ENCODE measurements at regions not wholly inside any gene's neighbourhood (a gene's known extent, or its start where the extent isn't known, plus 50 kb on each side); places are given as distances from the start of the nearest gene placed in this dataset.

DNA sequence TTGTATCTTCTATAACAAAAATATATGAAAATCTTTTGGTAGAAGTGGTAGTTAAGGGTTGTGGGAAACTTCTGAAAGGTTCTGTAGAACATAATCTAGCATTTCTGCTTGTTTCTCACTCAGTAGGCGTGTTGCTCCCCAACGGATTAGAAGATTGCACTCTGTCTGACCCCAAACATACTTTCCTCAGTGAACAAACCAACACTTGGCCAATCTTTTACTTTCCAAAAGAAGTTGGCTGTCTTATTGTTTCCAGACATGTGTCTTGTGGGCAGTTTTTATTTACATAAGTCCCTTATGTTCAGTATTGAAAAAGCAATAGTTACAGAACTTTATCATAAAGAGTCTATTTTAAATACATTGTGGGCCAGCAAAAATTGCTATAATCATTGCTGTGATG is 312.8 kb upstream of the EPHA5 start:
- TF ChIP-seq EZH2phosphoT487 (IDR thresholded peaks at IDR 0.05; ENCODE audit: borderline replicate concordance, low read depth, low read length) = no peak
- TF ChIP-seq, protein P1, sequence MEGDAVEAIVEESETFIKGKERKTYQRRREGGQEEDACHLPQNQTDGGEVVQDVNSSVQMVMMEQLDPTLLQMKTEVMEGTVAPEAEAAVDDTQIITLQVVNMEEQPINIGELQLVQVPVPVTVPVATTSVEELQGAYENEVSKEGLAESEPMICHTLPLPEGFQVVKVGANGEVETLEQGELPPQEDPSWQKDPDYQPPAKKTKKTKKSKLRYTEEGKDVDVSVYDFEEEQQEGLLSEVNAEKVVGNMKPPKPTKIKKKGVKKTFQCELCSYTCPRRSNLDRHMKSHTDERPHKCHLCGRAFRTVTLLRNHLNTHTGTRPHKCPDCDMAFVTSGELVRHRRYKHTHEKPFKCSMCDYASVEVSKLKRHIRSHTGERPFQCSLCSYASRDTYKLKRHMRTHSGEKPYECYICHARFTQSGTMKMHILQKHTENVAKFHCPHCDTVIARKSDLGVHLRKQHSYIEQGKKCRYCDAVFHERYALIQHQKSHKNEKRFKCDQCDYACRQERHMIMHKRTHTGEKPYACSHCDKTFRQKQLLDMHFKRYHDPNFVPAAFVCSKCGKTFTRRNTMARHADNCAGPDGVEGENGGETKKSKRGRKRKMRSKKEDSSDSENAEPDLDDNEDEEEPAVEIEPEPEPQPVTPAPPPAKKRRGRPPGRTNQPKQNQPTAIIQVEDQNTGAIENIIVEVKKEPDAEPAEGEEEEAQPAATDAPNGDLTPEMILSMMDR (conservative IDR thresholded peaks at IDR 0.05; ENCODE audit: low read length) = no peak
- no peaks in the 10 kb centered on the region for H4K20me1 ChIP-seq (ENCODE audit: insufficient read depth, low read length)
- no peak overlapping the region for H3K27ac ChIP-seq (ENCODE audit: low read depth, low read length, poor library complexity, severe bottlenecking)
- CTCF ChIA-PET (ENCODE audit: unreplicated experiment) = no interaction called here
- 0 out of 2 replicates have a peak, but pooled peaks cover 4% of the 10 kb centered on the region for H3K9me3 ChIP-seq (ENCODE audit: low read length)
- no peaks in the 10 kb centered on the region for H3K36me3 ChIP-seq (ENCODE audit: insufficient read depth, low read length)
- no peak overlapping the region for H3K4me3 ChIP-seq (ENCODE audit: low read depth, low read length, poor library complexity, severe bottlenecking)
- BruUV-seq (replicated peaks) = no TSS peak
- POLR2A ChIA-PET = no interaction called here
- no peaks in the 10 kb centered on the region for H3K9me2 ChIP-seq (ENCODE audit: insufficient read depth, low read length)
- intact Hi-C loops (cut with micrococcal nuclease; ENCODE audit: unreplicated experiment) = no loop called here
- no peak for DNase-seq (ENCODE audit: low spot score)
- H3K4me2 ChIP-seq (ENCODE audit: low read length) = no peak overlapping the region
- no peaks in the 10 kb centered on the region for H3K4me1 ChIP-seq (ENCODE audit: insufficient read depth, low read length, poor library complexity, severe bottlenecking)
- H3K79me2 ChIP-seq (ENCODE audit: insufficient read depth, low read depth, low read length) = no peaks in the 10 kb centered on the region
- no peak overlapping the region for H2AFZ ChIP-seq (ENCODE audit: low read length)

DNA sequence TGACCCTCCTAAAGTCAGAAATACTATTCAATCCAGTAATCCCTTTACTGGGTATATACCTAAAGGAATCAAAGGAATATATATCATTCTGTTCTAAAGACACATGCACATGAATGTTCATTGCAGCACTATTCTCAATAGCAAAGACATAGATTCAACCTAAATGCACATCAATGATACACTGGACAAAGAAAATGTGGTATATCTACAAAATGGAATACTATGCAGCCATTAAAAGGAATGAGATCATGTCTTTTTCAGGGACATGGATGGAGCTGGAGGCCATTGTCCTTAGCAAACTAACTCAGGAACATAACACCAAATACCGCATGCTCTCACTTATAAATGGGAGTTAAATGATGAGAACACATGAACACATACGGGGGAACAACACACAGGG is 306.0 kb upstream of the EPHA5 start:
- no peaks in the 10 kb centered on the region for H4K20me1 ChIP-seq (ENCODE audit: insufficient read depth, low read length)
- DNase-seq (ENCODE audit: low spot score) = no peak
- ChIA-PET POLR2A (no interaction called here), CTCF (ENCODE audit: unreplicated experiment) (no interaction called here)
- H3K9me3 ChIP-seq (ENCODE audit: low read length) = 0 out of 2 replicates have a peak, but pooled peaks cover 4% of the 10 kb centered on the region
- BruUV-seq (replicated peaks) = no TSS peak
- TF ChIP-seq, protein P1 (conservative IDR thresholded peaks at IDR 0.05; ENCODE audit: low read length) = no peak
- TF ChIP-seq EZH2phosphoT487 (IDR thresholded peaks at IDR 0.05; ENCODE audit: borderline replicate concordance, low read depth, low read length) = no peak
- no peak overlapping the region for H2AFZ ChIP-seq (ENCODE audit: low read length)
- no peaks in the 10 kb centered on the region for H3K36me3 ChIP-seq (ENCODE audit: insufficient read depth, low read length)
- no peaks in the 10 kb centered on the region for H3K4me1 ChIP-seq (ENCODE audit: insufficient read depth, low read length, poor library complexity, severe bottlenecking)
- H3K27ac ChIP-seq (ENCODE audit: low read depth, low read length, poor library complexity, severe bottlenecking) = no peak overlapping the region
- H3K4me2 ChIP-seq (ENCODE audit: low read length) = no peak overlapping the region
- intact Hi-C loops (cut with micrococcal nuclease; ENCODE audit: unreplicated experiment) = no loop called here
- no peaks in the 10 kb centered on the region for H3K79me2 ChIP-seq (ENCODE audit: insufficient read depth, low read depth, low read length)
- H3K4me3 ChIP-seq (ENCODE audit: low read depth, low read length, poor library complexity, severe bottlenecking) = no peak overlapping the region
- H3K9me2 ChIP-seq (ENCODE audit: insufficient read depth, low read length) = no peaks in the 10 kb centered on the region

DNA sequence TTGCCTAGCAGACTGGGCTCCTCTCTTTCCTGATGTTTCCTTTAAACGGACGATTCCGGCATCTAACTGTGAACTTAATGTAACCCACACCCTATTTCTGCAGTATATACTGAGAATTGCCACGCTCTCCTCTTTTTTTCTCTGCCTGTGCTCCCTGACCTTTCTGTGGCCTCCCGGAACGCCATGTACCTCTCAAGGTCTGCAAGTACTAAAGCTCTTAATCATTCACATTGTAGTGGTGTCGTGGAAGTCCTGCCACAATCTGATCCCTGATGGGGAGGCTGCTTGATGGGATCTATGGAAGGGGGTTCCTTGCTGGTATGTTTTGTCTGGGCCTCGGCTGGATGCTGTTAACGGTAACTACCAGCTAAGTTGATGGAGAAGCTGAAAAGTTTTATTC is 302.9 kb upstream of the EPHA5 start:
- Histone ChIP-seq H3K4me2 (ENCODE audit: low read length) (no peak overlapping the region), H2AFZ (ENCODE audit: low read length) (no peak overlapping the region), H3K79me2 (ENCODE audit: insufficient read depth, low read depth, low read length) (no peaks in the 10 kb centered on the region), H3K4me3 (ENCODE audit: low read depth, low read length, poor library complexity, severe bottlenecking) (no peak overlapping the region), H3K27ac (ENCODE audit: low read depth, low read length, poor library complexity, severe bottlenecking) (no peak overlapping the region), H3K36me3 (ENCODE audit: insufficient read depth, low read length) (no peaks in the 10 kb centered on the region), H3K9me3 (ENCODE audit: low read length) (no peaks in the 10 kb centered on the region), H4K20me1 (ENCODE audit: insufficient read depth, low read length) (no peaks in the 10 kb centered on the region), H3K4me1 (ENCODE audit: insufficient read depth, low read length, poor library complexity, severe bottlenecking) (no peaks in the 10 kb centered on the region), H3K9me2 (ENCODE audit: insufficient read depth, low read length) (no peaks in the 10 kb centered on the region)
- DNase-seq (ENCODE audit: low spot score) = no peak
- no TSS peak for BruUV-seq (replicated peaks)
- intact Hi-C loops (cut with micrococcal nuclease; ENCODE audit: unreplicated experiment) = no loop called here
- POLR2A ChIA-PET = no interaction called here
- no peak for TF ChIP-seq EZH2phosphoT487 (IDR thresholded peaks at IDR 0.05; ENCODE audit: borderline replicate concordance, low read depth, low read length)
- TF ChIP-seq, protein P1 (conservative IDR thresholded peaks at IDR 0.05; ENCODE audit: low read length) = no peak
- CTCF ChIA-PET (ENCODE audit: unreplicated experiment) = no interaction called here

All from OCI-LY7 (cell line).